Activated naive CD4-positive, alpha-beta T cell treated with anti-CD3 and anti-CD28 coated beads for 36 hours (primary cell): ENCODE measurements at regions not wholly inside any gene's neighbourhood (a gene's known extent, or its start where the extent isn't known, plus 50 kb on each side); places are given as distances from the start of the nearest gene placed in this dataset.

Experiments used
- CTCF ChIA-PET: fragments of 350-600 bp; sonication (Branson Sonifier 250); formaldehyde crosslinking; loops from one replicate; lab custom pipeline; 2021; ENCODE audit warnings: antibody characterized with exemption; lab: Charles Lee
- DNase-seq: peaks from one replicate; pipeline ENCODE4 v3.0.0-alpha.2; 2020
- H3K27ac Mint-ChIP-seq: one replicate; pipeline ENCODE4 v1.8.0; 2021; ENCODE audit warnings: mild to moderate bottlenecking, mixed read lengths
- H3K27me3 Mint-ChIP-seq: one replicate; pipeline ENCODE4 v1.8.0; 2021; ENCODE audit warnings: low read depth, mixed read lengths
- H3K36me3 Mint-ChIP-seq: one replicate; pipeline ENCODE4 v1.8.0; 2021; ENCODE audit warnings: low read depth, mixed read lengths
- H3K4me1 Mint-ChIP-seq: one replicate; pipeline ENCODE4 v1.8.0; 2021; ENCODE audit warnings: low read depth, mixed read lengths
- H3K4me3 Mint-ChIP-seq: one replicate; pipeline ENCODE4 v1.8.0; 2021; ENCODE audit warnings: mild to moderate bottlenecking, moderate library complexity, mixed read lengths
- H3K9me3 Mint-ChIP-seq: one replicate; pipeline ENCODE4 v1.8.0; 2021; ENCODE audit warnings: mixed read lengths
- intact Hi-C: fragments of 100-400 bp; cut with micrococcal nuclease; formaldehyde crosslinking; loops from one replicate; pipeline ENCODE4 v1.15.1; 2023

GRCh38 chr2:15704086-15704787 lies 112.6 kb downstream of the DDX1 start:
- H3K27ac Mint-ChIP-seq, result no peak overlapping the region
- H3K27me3 Mint-ChIP-seq, result peaks cover 2% of the 10 kb centered on the region
- no peaks in the 10 kb centered on the region for H3K4me1 Mint-ChIP-seq
- H3K36me3 Mint-ChIP-seq, result no peaks in the 10 kb centered on the region
- H3K9me3 Mint-ChIP-seq, result no peaks in the 10 kb centered on the region
- DNase-seq, result no peak
- CTCF ChIA-PET, result interaction anchor here (0.6 kb wide), 1 partner anchor 33 kb away, joined by 3 read pairs; no protein-coding TSS in a partner anchor
- no peak overlapping the region for H3K4me3 Mint-ChIP-seq
- intact Hi-C loops, result no loop called here

GRCh38 chr2:15704788-15705115 lies 113.1 kb downstream of the DDX1 start:
- no peaks in the 10 kb centered on the region for H3K4me1 Mint-ChIP-seq
- H3K9me3 Mint-ChIP-seq, result no peaks in the 10 kb centered on the region
- CTCF ChIA-PET, result no interaction called here
- no peaks in the 10 kb centered on the region for H3K36me3 Mint-ChIP-seq
- intact Hi-C loops, result no loop called here
- no peak overlapping the region for H3K4me3 Mint-ChIP-seq
- no peak overlapping the region for H3K27ac Mint-ChIP-seq
- H3K27me3 Mint-ChIP-seq, result peaks cover 2% of the 10 kb centered on the region
- DNase-seq, result no peak

- Mint-ChIP-seq H3K9me3 (no peaks in the 10 kb centered on the region), H3K4me3 (no peak overlapping the region), H3K27ac (no peak overlapping the region), H3K4me1 (no peaks in the 10 kb centered on the region), H3K36me3 (no peaks in the 10 kb centered on the region), H3K27me3 (peaks cover 2% of the 10 kb centered on the region)
- intact Hi-C loops, result no loop called here
- DNase-seq, result no peak
- CTCF ChIA-PET, result no interaction called here
Measured at GRCh38 chr2:15705310-15705709, 113.6 kb downstream of the DDX1 start.

GRCh38 chr2:15705839-15706386 lies 114.2 kb downstream of the DDX1 start:
- CTCF ChIA-PET, result no interaction called here
- no peaks in the 10 kb centered on the region for H3K4me1 Mint-ChIP-seq
- no peaks in the 10 kb centered on the region for H3K9me3 Mint-ChIP-seq
- H3K36me3 Mint-ChIP-seq, result no peaks in the 10 kb centered on the region
- intact Hi-C loops, result no loop called here
- DNase-seq, result no peak
- H3K4me3 Mint-ChIP-seq, result no peak overlapping the region
- peaks cover 3% of the 10 kb centered on the region for H3K27me3 Mint-ChIP-seq
- no peak overlapping the region for H3K27ac Mint-ChIP-seq

- no peaks in the 10 kb centered on the region for H3K4me1 Mint-ChIP-seq
- peaks cover 5% of the 10 kb centered on the region for H3K27me3 Mint-ChIP-seq
- H3K36me3 Mint-ChIP-seq, result no peaks in the 10 kb centered on the region
- CTCF ChIA-PET, result no interaction called here
- no peak overlapping the region for H3K27ac Mint-ChIP-seq
- no peaks in the 10 kb centered on the region for H3K9me3 Mint-ChIP-seq
- no peak for DNase-seq
- H3K4me3 Mint-ChIP-seq, result no peak overlapping the region
- intact Hi-C loops, result no loop called here
Measured at GRCh38 chr2:15706424-15706823, 114.8 kb downstream of the DDX1 start.

GRCh38 chr2:15706986-15707632 lies 115.4 kb downstream of the DDX1 start:
- peaks cover 5% of the 10 kb centered on the region for H3K27me3 Mint-ChIP-seq
- H3K36me3 Mint-ChIP-seq, result no peaks in the 10 kb centered on the region
- H3K4me3 Mint-ChIP-seq, result no peak overlapping the region
- CTCF ChIA-PET, result no interaction called here
- no peak overlapping the region for H3K27ac Mint-ChIP-seq
- DNase-seq, result no peak
- no peaks in the 10 kb centered on the region for H3K4me1 Mint-ChIP-seq
- no peaks in the 10 kb centered on the region for H3K9me3 Mint-ChIP-seq
- intact Hi-C loops, result no loop called here

- no peaks in the 10 kb centered on the region for H3K36me3 Mint-ChIP-seq
- no peaks in the 10 kb centered on the region for H3K9me3 Mint-ChIP-seq
- no peak for DNase-seq
- no peaks in the 10 kb centered on the region for H3K4me1 Mint-ChIP-seq
- H3K4me3 Mint-ChIP-seq, result no peak overlapping the region
- intact Hi-C loops, result no loop called here
- CTCF ChIA-PET, result no interaction called here
- H3K27me3 Mint-ChIP-seq, result peaks cover 2% of the 10 kb centered on the region
- H3K27ac Mint-ChIP-seq, result no peak overlapping the region
Measured at GRCh38 chr2:15708161-15708560, 116.5 kb downstream of the DDX1 start.

GRCh38 chr2:15708865-15709820 lies 117.5 kb downstream of the DDX1 start:
- intact Hi-C loops, result no loop called here
- no peaks in the 10 kb centered on the region for H3K36me3 Mint-ChIP-seq
- CTCF ChIA-PET, result no interaction called here
- no peak for DNase-seq
- peaks cover 2% of the 10 kb centered on the region for H3K27me3 Mint-ChIP-seq
- H3K4me3 Mint-ChIP-seq, result no peak overlapping the region
- no peaks in the 10 kb centered on the region for H3K9me3 Mint-ChIP-seq
- no peaks in the 10 kb centered on the region for H3K4me1 Mint-ChIP-seq
- no peak overlapping the region for H3K27ac Mint-ChIP-seq

- H3K27ac Mint-ChIP-seq, result no peak overlapping the region
- no peaks in the 10 kb centered on the region for H3K4me1 Mint-ChIP-seq
Measured at GRCh38 chr2:15711126-15711860, 119.6 kb downstream of the DDX1 start.

GRCh38 chr2:15712551-15713342 lies 121.1 kb downstream of the DDX1 start:
- H3K27ac Mint-ChIP-seq, result no peak overlapping the region
- H3K9me3 Mint-ChIP-seq, result no peaks in the 10 kb centered on the region
- CTCF ChIA-PET, result no interaction called here
- intact Hi-C loops, result no loop called here
- H3K36me3 Mint-ChIP-seq, result no peaks in the 10 kb centered on the region
- no peak overlapping the region for H3K4me3 Mint-ChIP-seq
- DNase-seq, result no peak
- peaks cover 2% of the 10 kb centered on the region for H3K27me3 Mint-ChIP-seq
- H3K4me1 Mint-ChIP-seq, result no peaks in the 10 kb centered on the region

More at GRCh38 chr2:15711126-15711860, 119.6 kb downstream of the DDX1 start:
- intact Hi-C loops, result no loop called here
- no peak for DNase-seq
- Mint-ChIP-seq H3K27me3 (peaks cover 2% of the 10 kb centered on the region), H3K4me3 (no peak overlapping the region), H3K9me3 (no peaks in the 10 kb centered on the region), H3K36me3 (no peaks in the 10 kb centered on the region)
- CTCF ChIA-PET, result no interaction called here

- Mint-ChIP-seq H3K27ac (no peak overlapping the region), H3K4me3 (no peak overlapping the region), H3K4me1 (no peaks in the 10 kb centered on the region), H3K9me3 (no peaks in the 10 kb centered on the region), H3K27me3 (peaks cover 2% of the 10 kb centered on the region), H3K36me3 (no peaks in the 10 kb centered on the region)
- intact Hi-C loops, result no loop called here
- no peak for DNase-seq
- CTCF ChIA-PET, result no interaction called here
Measured at GRCh38 chr2:15713475-15713874, 121.8 kb downstream of the DDX1 start.
